A549 (cell line): ENCODE measurements at regions not wholly inside any gene's neighbourhood (a gene's known extent, or its start where the extent isn't known, plus 50 kb on each side); places are given as distances from the start of the nearest gene placed in this dataset.

Experiments
- ATAC-seq, 2 experiments: fragments of 200-7000 bp in 1 of 2; fragments of >200 bp in 1 of 2; cut with Nextera tagmentation in 1 of 2; cut with Tn5 transposase in 1 of 2; 3 replicates each; pipeline versions ENCODE4 v1.8.0 to v1.9.1; 2018 to 2020; ENCODE audit warnings: mild to moderate bottlenecking in 1 of 2, moderate library complexity in 1 of 2
- CTCF ChIA-PET: fragments of 300-600 bp; sonication (Branson Sonifier 250); formaldehyde crosslinking; extraction: SDS; loops from one replicate; lab custom pipeline; 2021; ENCODE audit warnings: antibody characterized with exemption, inconsistent platforms; lab: Yijun Ruan, JAX
- POLR2A ChIA-PET: fragments of 350-600 bp; formaldehyde crosslinking; extraction: SDS; loops from one replicate; lab custom pipeline; 2021; ENCODE audit warnings: antibody characterized with exemption, inconsistent platforms; lab: Yijun Ruan, JAX
- DNase-seq, 2 experiments: peaks; one replicate each; pipeline versions ENCODE4 v3.0.0 to v3.0.0-alpha.2; 2011 to 2016; ENCODE audit warnings: low read depth in 1 of 2, low spot score in 1 of 2
- FAIRE-seq: peaks from 2 replicates; lab custom pipeline; 2011; peaks lifted over from hg19 to GRCh38; lab: Jason Lieb, UNC
- H3K27ac ChIP-seq, 2 experiments: fragments of >200 bp; sonication (Bioruptor Twin); formaldehyde crosslinking; 3 replicates each; pipeline ENCODE4 v1.5.1; 2016 to 2017
- H3K4me1 ChIP-seq: fragments of >200 bp; sonication (Bioruptor Twin); formaldehyde crosslinking; 3 replicates; pipeline ENCODE4 v1.6.1; 2016
- H3K4me2 ChIP-seq: fragments of >200 bp; sonication (Bioruptor Twin); formaldehyde crosslinking; 3 replicates; pipeline ENCODE4 v1.6.1; 2016
- H3K4me3 ChIP-seq: fragments of >200 bp; sonication (Bioruptor Twin); formaldehyde crosslinking; 3 replicates; pipeline ENCODE4 v1.5.1; 2016
- H3K9me3 ChIP-seq: fragments of >200 bp; sonication (Bioruptor Twin); formaldehyde crosslinking; 3 replicates; pipeline ENCODE4 v1.6.1; 2016
- ATOH8 ChIP-seq: fragments of 250-450 bp; sonication (Bioruptor Pico); IDR thresholded peaks from 2 replicates; pipeline ENCODE4 v1.5.0; 2020; ENCODE audit warnings: low read depth, mild to moderate bottlenecking, moderate library complexity
- CBX2 ChIP-seq: fragments of 200-600 bp; sonication (generic); IDR thresholded peaks from 2 replicates; pipeline ENCODE4 v1.6.1; 2016; ENCODE audit warnings: low read depth, mild to moderate bottlenecking, borderline replicate concordance
- CEBPB ChIP-seq, 2 experiments: fragments of >200 bp in 1 of 2; sonication (Bioruptor Twin) in 1 of 2; formaldehyde crosslinking in 1 of 2; IDR thresholded peaks; 2 replicates each; pipeline ENCODE4 v1.6.1; 2012 to 2016
- CHD4 ChIP-seq: fragments of 200-600 bp; sonication (generic); IDR thresholded peaks from 2 replicates; pipeline ENCODE4 v1.6.1; 2016; ENCODE audit warnings: antibody characterized with exemption, mild to moderate bottlenecking, borderline replicate concordance
- CTCF ChIP-seq: fragments of >200 bp; sonication (Bioruptor Twin); formaldehyde crosslinking; IDR thresholded peaks from 3 replicates; pipeline ENCODE4 v1.5.1; 2016
- EHMT2 ChIP-seq: fragments of 200-600 bp; sonication (generic); IDR thresholded peaks from 2 replicates; pipeline ENCODE4 v1.6.1; 2016; ENCODE audit warnings: antibody characterized with exemption, low read depth, mild to moderate bottlenecking, moderate library complexity
- ESRRA ChIP-seq: fragments of 150-350 bp; IDR thresholded peaks from 2 replicates; pipeline ENCODE4 v1.6.1; 2014; ENCODE audit warnings: mild to moderate bottlenecking, low read length, borderline replicate concordance
- FOSB ChIP-seq: fragments of 250-450 bp; sonication (Bioruptor Pico); IDR thresholded peaks from 2 replicates; pipeline ENCODE4 v1.5.0; 2020; ENCODE audit warnings: mild to moderate bottlenecking, moderate library complexity
- GATA3 ChIP-seq: IDR thresholded peaks from 2 replicates; pipeline ENCODE4 v1.6.1; 2012; ENCODE audit warnings: borderline replicate concordance
- HDAC2 ChIP-seq: fragments of 200-600 bp; sonication (generic); IDR thresholded peaks from 2 replicates; pipeline ENCODE4 v1.6.1; 2016
- HES2 ChIP-seq: fragments of >200 bp; sonication (Bioruptor Twin); formaldehyde crosslinking; IDR thresholded peaks from 2 replicates; pipeline ENCODE4 v1.6.1; 2016
- HEYL ChIP-seq: fragments of 250-450 bp; sonication (Bioruptor Pico); IDR thresholded peaks from 2 replicates; pipeline ENCODE4 v1.8.0; 2021; ENCODE audit warnings: mild to moderate bottlenecking, moderate library complexity
- HOXB5 ChIP-seq: fragments of 250-450 bp; sonication (Bioruptor Pico); IDR thresholded peaks from 2 replicates; pipeline ENCODE4 v1.5.0; 2020; ENCODE audit warnings: mild to moderate bottlenecking, moderate library complexity
- JUNB ChIP-seq: fragments of >200 bp; sonication (Bioruptor Twin); formaldehyde crosslinking; IDR thresholded peaks from 2 replicates; pipeline ENCODE4 v1.6.1; 2016
- MAFK ChIP-seq: fragments of 450-650 bp; IDR thresholded peaks from 2 replicates; pipeline ENCODE4 v1.6.1; 2014; ENCODE audit not compliant: partially characterized antibody
- MYC ChIP-seq: IDR thresholded peaks from 2 replicates; pipeline ENCODE4 v1.6.1; 2012; ENCODE audit warnings: mild to moderate bottlenecking, inconsistent platforms, low read length, improper control_type of control experiment, borderline replicate concordance
- NPAS2 ChIP-seq: fragments of 250-450 bp; sonication (Bioruptor Pico); IDR thresholded peaks from 2 replicates; pipeline ENCODE4 v1.8.0; 2022; ENCODE audit warnings: mild to moderate bottlenecking, moderate library complexity, borderline replicate concordance
- PBX3 ChIP-seq: IDR thresholded peaks from 2 replicates; pipeline ENCODE4 v1.6.1; 2012
- POLR2A ChIP-seq: IDR thresholded peaks from 2 replicates; pipeline ENCODE4 v1.6.1; 2012; ENCODE audit warnings: mild to moderate bottlenecking, low read length
- RAD21 ChIP-seq, 2 experiments: fragments of >200 bp in 1 of 2; sonication (Bioruptor Twin) in 1 of 2; formaldehyde crosslinking in 1 of 2; IDR thresholded peaks in 1 of 2; conservative IDR thresholded peaks in 1 of 2; 2 replicates in 1 of 2; 3 replicates in 1 of 2; pipeline ENCODE4 v1.6.1; 2012 to 2018; ENCODE audit warnings: inconsistent platforms in 1 of 2
- RCOR1 ChIP-seq: fragments of 150-350 bp; IDR thresholded peaks from 2 replicates; pipeline ENCODE4 v1.6.1; 2014; ENCODE audit warnings: antibody characterized with exemption, low read length, low read depth
- REST ChIP-seq: fragments of 200-600 bp; sonication (generic); IDR thresholded peaks from 2 replicates; pipeline ENCODE4 v1.6.1; 2016; ENCODE audit warnings: antibody characterized with exemption, mild to moderate bottlenecking, moderate library complexity
- SMC3 ChIP-seq: fragments of >200 bp; sonication (Bioruptor Twin); formaldehyde crosslinking; IDR thresholded peaks from 3 replicates; pipeline ENCODE4 v1.6.1; 2018; ENCODE audit warnings: inconsistent platforms
- SREBF2 ChIP-seq: fragments of 450-650 bp; IDR thresholded peaks from 2 replicates; pipeline ENCODE4 v1.6.1; 2014; ENCODE audit warnings: mild to moderate bottlenecking, moderate library complexity
- TFCP2L1 ChIP-seq: fragments of 250-450 bp; sonication (Bioruptor Pico); IDR thresholded peaks from 2 replicates; pipeline ENCODE4 v1.5.0; 2021; ENCODE audit warnings: mild to moderate bottlenecking
- TP53 ChIP-seq: fragments of 250-450 bp; sonication (Bioruptor Pico); IDR thresholded peaks from 2 replicates; pipeline ENCODE4 v1.5.0; 2021; ENCODE audit warnings: mild to moderate bottlenecking, moderate library complexity
- ZC3H11A ChIP-seq: fragments of 450-650 bp; IDR thresholded peaks from 2 replicates; pipeline ENCODE4 v1.6.1; 2014; ENCODE audit warnings: antibody characterized with exemption, mild to moderate bottlenecking
- ZFP36 ChIP-seq: fragments of 450-650 bp; IDR thresholded peaks from 2 replicates; pipeline ENCODE4 v1.6.1; 2014; ENCODE audit warnings: borderline replicate concordance; ENCODE audit not compliant: partially characterized antibody
- ZNF302 ChIP-seq: fragments of 250-450 bp; sonication (Bioruptor Pico); IDR thresholded peaks from 2 replicates; pipeline ENCODE4 v1.9.0; 2021; ENCODE audit warnings: inconsistent platforms, mild to moderate bottlenecking, moderate library complexity
- ZSCAN20 ChIP-seq: fragments of 250-450 bp; sonication (Bioruptor Pico); IDR thresholded peaks from 2 replicates; pipeline ENCODE4 v1.8.0; 2022; ENCODE audit warnings: mild to moderate bottlenecking, moderate library complexity
- WGBS: methylation state at CpG from one replicate; pipeline ENCODE4 v1.1.6; 2017; ENCODE audit errors: missing lambda C conversion rate; 5-methylcytosine and 5-hydroxymethylcytosine counted together

- ChIA-PET POLR2A (no interaction called here), CTCF (no interaction called here)
- FAIRE-seq, result no peak
- Histone ChIP-seq H3K4me2 (no peak overlapping the region), H3K4me3 (no peak overlapping the region), H3K9me3 (no peaks in the 10 kb centered on the region), H3K27ac (no peak overlapping the region), H3K4me1 (no peaks in the 10 kb centered on the region)
- TF ChIP-seq JUNB, result no peak
- no peak for TF ChIP-seq ZFP36
- no peak for TF ChIP-seq EHMT2
- TF ChIP-seq CHD4, result no peak
- TF ChIP-seq MYC, result no peak
- no peak for TF ChIP-seq CTCF
- TF ChIP-seq HEYL (CRISPR knock-in tag), result no peak
- TF ChIP-seq MAFK, result no peak
- no peak for TF ChIP-seq POLR2A
- no peak for TF ChIP-seq NPAS2 (CRISPR knock-in tag)
- no peak for TF ChIP-seq HDAC2
- TF ChIP-seq CBX2, result no peak
- no peak for TF ChIP-seq ZC3H11A
- no peak for TF ChIP-seq HOXB5 (CRISPR knock-in tag)
- TF ChIP-seq REST, result no peak
- no peak for TF ChIP-seq SMC3
- no peak for TF ChIP-seq RAD21 (conservative IDR thresholded peaks at IDR 0.05 in 1 of 2, IDR thresholded peaks at IDR 0.05 in 1 of 2)
- TF ChIP-seq ESRRA, result no peak
- no peak for TF ChIP-seq ATOH8
- no peak for TF ChIP-seq SREBF2
- no peak for ATAC-seq
- no peak for DNase-seq
- 7% methylated on average over 3 of the region's 3 CpGs for WGBS
Measured at GRCh38 chr15:93854088-93854487, 377.3 kb upstream of the MCTP2 start.

- ATAC-seq (no peak), FAIRE-seq (no peak), DNase-seq (no peak)
- H3K4me3 ChIP-seq, result no peak overlapping the region
- POLR2A ChIA-PET, result no interaction called here
- no peaks in the 10 kb centered on the region for H3K9me3 ChIP-seq
- WGBS, result 0% methylated on average over 4 of the region's 4 CpGs
- no peaks in the 10 kb centered on the region for H3K4me1 ChIP-seq
- no peak overlapping the region for H3K27ac ChIP-seq
- CTCF ChIA-PET, result no interaction called here
- no peak overlapping the region for H3K4me2 ChIP-seq
- TF ChIP-seq ZC3H11A, result no peak
- TF ChIP-seq ATOH8, result no peak
- TF ChIP-seq TFCP2L1 (CRISPR knock-in tag), result no peak
- no peak for TF ChIP-seq CEBPB (IDR thresholded peaks at IDR 0.05)
- no peak for TF ChIP-seq ZNF302 (CRISPR knock-in tag)
- no peak for TF ChIP-seq MAFK
- TF ChIP-seq PBX3, result no peak
- TF ChIP-seq ZSCAN20 (CRISPR knock-in tag), result no peak
- no peak for TF ChIP-seq CTCF
- no peak for TF ChIP-seq RCOR1
- TF ChIP-seq FOSB (CRISPR knock-in tag), result no peak
- no peak for TF ChIP-seq GATA3
- no peak for TF ChIP-seq TP53
- no peak for TF ChIP-seq HES2
Measured at GRCh38 chr15:93852761-93853160, 378.6 kb upstream of the MCTP2 start.
